K562 (cell line): ENCODE measurements at regions not wholly inside any gene's neighbourhood (a gene's known extent, or its start where the extent isn't known, plus 50 kb on each side); places are given as distances from the start of the nearest gene placed in this dataset.

Experiments used
- ATAC-seq: fragments of 200-7000 bp; cut with Tn5 transposase; 3 replicates; pipeline ENCODE4 v1.9.1; 2020; ENCODE audit warnings: moderate library complexity
- BruUV-seq: library from RNA; stranded (reverse); fragments of 400-500 nt; replicated peaks from 2 replicates; lab custom pipeline; 2021; lab: Mats Ljungman, UMichigan
- CTCF ChIA-PET: fragments of 300-600 bp; formaldehyde crosslinking; extraction: SDS; loops from one replicate; lab custom pipeline; 2021; ENCODE audit warnings: low intra/inter-chr PET ratio; lab: Yijun Ruan, JAX
- POLR2A ChIA-PET: fragments of 300-600, 350-650 bp; sonication (Branson Sonifier 250); formaldehyde crosslinking; extraction: SDS; loops from one replicate; lab custom pipeline; 2021; ENCODE audit warnings: antibody characterized with exemption, inconsistent platforms; lab: Yijun Ruan, JAX
- DNase-seq, 4 experiments: peaks; one replicate each; pipeline versions ENCODE4 v3.0.0 to v3.0.0-alpha.2; 2011 to 2018; ENCODE audit warnings: low spot score in 3 of 4, mixed read lengths in 3 of 4; ENCODE audit errors: extremely low read depth in 1 of 4
- FAIRE-seq: peaks from 2 replicates; lab custom pipeline; 2011; peaks lifted over from hg19 to GRCh38; lab: Jason Lieb, UNC
- H2AFZ ChIP-seq: 2 replicates; pipeline ENCODE4 v1.6.0; 2011; ENCODE audit warnings: low read depth, low read length, control low read depth, inconsistent platforms
- H3K27ac ChIP-seq: fragments of 200-600 bp; 3 replicates; pipeline ENCODE4 v1.8.0; 2011; ENCODE audit warnings: low read depth, mild to moderate bottlenecking, control low read depth, inconsistent platforms, low read length, moderate library complexity, mixed read lengths; ENCODE audit errors: extremely low read depth
- H3K27me3 ChIP-seq, 2 experiments: fragments of 300-600 bp in 1 of 2; 2 replicates in 1 of 2; 3 replicates in 1 of 2; pipeline versions ENCODE4 v1.6.0 to v1.8.0; 2011; ENCODE audit warnings: inconsistent platforms in 2 of 2, low read length in 2 of 2, mild to moderate bottlenecking in 1 of 2, mixed read lengths in 1 of 2, moderate library complexity in 1 of 2; ENCODE audit not compliant: control insufficient read depth in 2 of 2, insufficient read depth in 2 of 2
- H3K36me3 ChIP-seq: fragments of 300-600 bp; 3 replicates; pipeline ENCODE4 v1.8.0; 2011; ENCODE audit warnings: mild to moderate bottlenecking, low read length, inconsistent platforms; ENCODE audit not compliant: control insufficient read depth, insufficient read depth
- H3K4me1 ChIP-seq, 2 experiments: fragments of 200-600 bp in 1 of 2; replicated peaks in 1 of 2; 2 replicates in 1 of 2; 3 replicates in 1 of 2; pipeline versions ENCODE4 v1.5.1 to v1.8.0; 2011; ENCODE audit warnings: inconsistent platforms in 2 of 2, low read length in 2 of 2, mild to moderate bottlenecking in 1 of 2, mixed read lengths in 1 of 2, moderate library complexity in 1 of 2; ENCODE audit not compliant: control insufficient read depth in 2 of 2, insufficient read depth in 2 of 2
- H3K4me2 ChIP-seq: 2 replicates; pipeline ENCODE4 v1.6.1; 2011; ENCODE audit warnings: low read length, control low read depth, inconsistent platforms, mixed read lengths; ENCODE audit not compliant: insufficient read depth
- H3K4me3 ChIP-seq: fragments of 200-600 bp; sonication (generic), shearing (Covaris generic); 2 replicates; pipeline ENCODE4 v1.5.1; 2016; ENCODE audit warnings: control low read depth, inconsistent platforms
- H3K79me2 ChIP-seq: fragments of 200-600 bp; 3 replicates; pipeline ENCODE4 v1.8.0; 2011; ENCODE audit warnings: low read length, inconsistent platforms; ENCODE audit not compliant: control insufficient read depth, insufficient read depth
- H3K9ac ChIP-seq, 2 experiments: 2 replicates each; pipeline versions ENCODE4 v1.6.0 to v1.6.1; 2011; ENCODE audit warnings: low read depth in 2 of 2, low read length in 2 of 2, control low read depth in 1 of 2, inconsistent platforms in 1 of 2, mild to moderate bottlenecking in 1 of 2, mixed read lengths in 1 of 2; ENCODE audit not compliant: insufficient read depth in 1 of 2
- H3K9me1 ChIP-seq: one replicate; pipeline ENCODE4 v1.6.0; 2011; ENCODE audit warnings: inconsistent platforms, mild to moderate bottlenecking, low read length, moderate library complexity; ENCODE audit not compliant: control insufficient read depth, insufficient read depth
- H3K9me3 ChIP-seq: replicated peaks from 2 replicates; pipeline ENCODE4 v1.5.1; 2011; ENCODE audit warnings: low read depth, low read length, inconsistent platforms; ENCODE audit not compliant: control insufficient read depth, insufficient read depth
- H4K20me1 ChIP-seq: replicated peaks from 2 replicates; pipeline ENCODE4 v1.6.1; 2011; ENCODE audit warnings: low read length, inconsistent platforms, mixed read lengths; ENCODE audit not compliant: control insufficient read depth, insufficient read depth
- ARNT ChIP-seq, 2 experiments: fragments of 450-650 bp; IDR thresholded peaks; 2 replicates each; pipeline ENCODE4 v1.6.1; 2016; ENCODE audit warnings: mild to moderate bottlenecking in 1 of 2
- EGR1 ChIP-seq: fragments of 450-650 bp; conservative IDR thresholded peaks from 2 replicates; pipeline ENCODE4 v1.6.1; 2017; ENCODE audit warnings: mild to moderate bottlenecking
- HMGN3 ChIP-seq: IDR thresholded peaks from 2 replicates; pipeline ENCODE4 v1.6.1; 2011; ENCODE audit warnings: borderline replicate concordance, low read depth, mild to moderate bottlenecking, mixed read lengths, low read length; ENCODE audit not compliant: insufficient read length; ENCODE audit errors: extremely low read depth
- NR1H2 ChIP-seq: sonication (generic); formaldehyde crosslinking; IDR thresholded peaks from 2 replicates; pipeline ENCODE4 v1.4.0; 2020; ENCODE audit warnings: mild to moderate bottlenecking, missing genetic modification reagents
- PCBP1 ChIP-seq: fragments of 200-400 bp; formaldehyde crosslinking; IDR thresholded peaks from 2 replicates; pipeline ENCODE4 v1.6.1; 2018; ENCODE audit warnings: mild to moderate bottlenecking, low read depth, low read length; ENCODE audit not compliant: poor library complexity, severe bottlenecking
- SMARCC2 ChIP-seq: fragments of 450-650 bp; IDR thresholded peaks from 2 replicates; pipeline ENCODE4 v1.6.1; 2017; ENCODE audit warnings: antibody characterized with exemption, moderate library complexity, mild to moderate bottlenecking, low read depth
- ZKSCAN8 ChIP-seq: fragments of 200-800 bp; sonication (Bioruptor generic); IDR thresholded peaks from 2 replicates; pipeline ENCODE4 v1.6.1; 2016; ENCODE audit warnings: missing genetic modification characterization, missing compliant biosample characterization
- ZNF143 ChIP-seq: sonication (generic); formaldehyde crosslinking; IDR thresholded peaks from 2 replicates; pipeline ENCODE4 v1.9.0; 2022; ENCODE audit warnings: mild to moderate bottlenecking, missing genetic modification reagents
- WGBS: fragments of 100-300 bp; shearing (Covaris generic); methylation state at CpG from one replicate; pipeline ENCODE4 v1.1.6; 2016; ENCODE audit warnings: low coverage, mixed read lengths; ENCODE audit not compliant: insufficient coverage; ENCODE audit errors: missing lambda C conversion rate; 5-methylcytosine and 5-hydroxymethylcytosine counted together
- in situ Hi-C: fragments of 300-500 bp; cut with MboI; formaldehyde crosslinking; loops from 4 replicates; pipeline ENCODE4 v1.15.0; 2018; ENCODE audit warnings: inconsistent platforms, mixed read lengths
- intact Hi-C: fragments of 100-400 bp; cut with micrococcal nuclease; formaldehyde crosslinking; loops from 2 replicates; pipeline ENCODE4 v1.14.2; 2022
- TF ChIP-seq, protein P1 (sequence below): sonication (generic); formaldehyde crosslinking; IDR thresholded peaks from 2 replicates; pipeline ENCODE4 v1.8.0; 2022; ENCODE audit warnings: missing genetic modification reagents, mild to moderate bottlenecking, moderate library complexity, borderline replicate concordance
- TF ChIP-seq, protein P2 (sequence below): fragments of 450-650 bp; IDR thresholded peaks from 2 replicates; pipeline ENCODE4 v1.6.1; 2017; ENCODE audit warnings: mild to moderate bottlenecking, moderate library complexity

DNA sequence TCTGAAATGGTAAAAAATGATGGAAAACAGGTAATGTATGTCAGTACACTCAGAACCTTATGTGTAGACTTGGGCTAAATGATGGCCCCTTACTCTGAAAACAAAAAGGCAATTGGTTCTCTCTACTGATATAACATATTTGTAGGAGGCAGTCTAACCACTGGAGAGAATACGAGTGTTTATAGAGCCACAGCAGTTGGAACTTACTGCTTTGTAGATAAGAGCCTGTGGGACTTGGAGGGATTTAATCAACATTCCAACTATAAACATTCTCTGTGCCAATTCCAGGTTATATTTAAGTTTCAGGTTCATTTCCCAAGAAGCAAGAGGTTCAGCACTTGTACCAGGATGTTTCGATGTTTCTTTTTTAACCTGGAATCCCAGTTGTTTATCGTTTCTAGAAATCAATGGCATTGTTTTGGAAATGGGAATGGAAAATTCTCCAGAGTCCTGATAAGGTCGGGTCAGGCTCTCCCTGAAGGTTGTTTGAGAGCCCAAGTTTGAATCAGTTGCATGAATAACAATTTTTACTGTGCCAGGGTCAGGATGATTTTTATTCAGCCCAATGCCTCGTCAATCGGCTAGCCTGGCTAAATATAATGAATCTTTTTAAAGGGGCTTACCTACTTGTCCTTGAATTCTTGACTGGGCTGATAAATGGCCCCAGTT is 278.4 kb upstream of the FAM98A start:
- Histone ChIP-seq H3K4me3 (no peak overlapping the region), H3K9me1 (no peaks in the 10 kb centered on the region), H3K36me3 (no peaks in the 10 kb centered on the region), H3K27me3 (no peaks in the 10 kb centered on the region)
- no peak for DNase-seq
- ATAC-seq, result no peak
- no TSS peak for BruUV-seq
- no peak for FAIRE-seq
- POLR2A ChIA-PET, result no interaction called here
- no peak for TF ChIP-seq ARNT (IDR thresholded peaks at IDR 0.05)
- TF ChIP-seq HMGN3, result no peak
- TF ChIP-seq, protein P1, sequence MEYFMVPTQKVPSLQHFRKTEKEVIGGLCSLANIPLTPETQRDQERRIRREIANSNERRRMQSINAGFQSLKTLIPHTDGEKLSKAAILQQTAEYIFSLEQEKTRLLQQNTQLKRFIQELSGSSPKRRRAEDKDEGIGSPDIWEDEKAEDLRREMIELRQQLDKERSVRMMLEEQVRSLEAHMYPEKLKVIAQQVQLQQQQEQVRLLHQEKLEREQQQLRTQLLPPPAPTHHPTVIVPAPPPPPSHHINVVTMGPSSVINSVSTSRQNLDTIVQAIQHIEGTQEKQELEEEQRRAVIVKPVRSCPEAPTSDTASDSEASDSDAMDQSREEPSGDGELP (CRISPR knock-in tag), result no peak
- TF ChIP-seq, all 486 proteins: peak for 0
- Histone ChIP-seq H3K9me3 (no peaks in the 10 kb centered on the region), H3K27ac (no peak overlapping the region), H3K79me2 (no peaks in the 10 kb centered on the region), H2AFZ (no peak overlapping the region), H3K4me2 (no peak overlapping the region), H3K9ac (no peak overlapping the region), H4K20me1 (no peaks in the 10 kb centered on the region), H3K4me1 (no peaks in the 10 kb centered on the region)
- 0% methylated on average over 6 of the region's 6 CpGs for WGBS
- intact Hi-C loops, result no loop called here
- CTCF ChIA-PET, result no interaction called here
- in situ Hi-C loops, result no loop called here

DNA sequence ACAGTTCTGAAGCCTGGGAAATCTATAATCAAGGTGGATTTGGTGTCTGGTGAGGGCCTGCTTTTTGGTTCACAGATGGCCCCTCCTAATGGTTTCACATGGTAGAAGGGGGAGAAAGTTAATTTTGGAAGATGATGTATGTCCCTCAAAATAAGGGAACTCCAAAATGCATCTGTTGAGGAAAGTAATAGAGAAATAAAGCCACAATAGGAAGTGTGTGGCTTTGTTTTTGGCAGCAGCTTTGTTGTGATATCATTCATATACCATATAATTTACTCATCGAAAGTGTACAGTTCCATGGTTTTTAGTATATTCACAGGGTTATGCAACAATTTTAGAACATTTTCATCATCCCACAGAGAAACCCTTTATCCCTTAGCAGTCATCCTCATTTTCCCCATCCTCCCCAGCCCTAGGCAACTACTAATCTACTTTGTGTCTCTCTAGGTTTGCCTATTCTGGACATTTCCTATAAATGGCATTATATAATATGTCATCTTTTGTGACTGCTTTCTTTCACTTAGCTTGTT is 274.0 kb upstream of the FAM98A start:
- H4K20me1 ChIP-seq, result no peaks in the 10 kb centered on the region
- POLR2A ChIA-PET, result no interaction called here
- 8% methylated on average over 1 of the region's 1 CpG for WGBS
- H2AFZ ChIP-seq, result no peak overlapping the region
- no peaks in the 10 kb centered on the region for H3K4me1 ChIP-seq
- FAIRE-seq, result no peak
- intact Hi-C loops, result no loop called here
- BruUV-seq, result no TSS peak
- no peak overlapping the region for H3K9ac ChIP-seq
- no peaks in the 10 kb centered on the region for H3K9me3 ChIP-seq
- ATAC-seq, result no peak
- DNase-seq, result no peak
- in situ Hi-C loops, result no loop called here
- H3K9me1 ChIP-seq, result no peaks in the 10 kb centered on the region
- H3K27ac ChIP-seq, result no peak overlapping the region
- H3K4me2 ChIP-seq, result no peak overlapping the region
- no peaks in the 10 kb centered on the region for H3K79me2 ChIP-seq
- no peaks in the 10 kb centered on the region for H3K27me3 ChIP-seq
- H3K36me3 ChIP-seq, result no peaks in the 10 kb centered on the region
- H3K4me3 ChIP-seq, result no peak overlapping the region
- CTCF ChIA-PET, result no interaction called here
- TF ChIP-seq PCBP1 (no peak), EGR1 (no peak), SMARCC2 (no peak), ZKSCAN8 (no peak), ZNF143 (CRISPR knock-in tag) (no peak), NR1H2 (no peak)
- TF ChIP-seq, protein P2, sequence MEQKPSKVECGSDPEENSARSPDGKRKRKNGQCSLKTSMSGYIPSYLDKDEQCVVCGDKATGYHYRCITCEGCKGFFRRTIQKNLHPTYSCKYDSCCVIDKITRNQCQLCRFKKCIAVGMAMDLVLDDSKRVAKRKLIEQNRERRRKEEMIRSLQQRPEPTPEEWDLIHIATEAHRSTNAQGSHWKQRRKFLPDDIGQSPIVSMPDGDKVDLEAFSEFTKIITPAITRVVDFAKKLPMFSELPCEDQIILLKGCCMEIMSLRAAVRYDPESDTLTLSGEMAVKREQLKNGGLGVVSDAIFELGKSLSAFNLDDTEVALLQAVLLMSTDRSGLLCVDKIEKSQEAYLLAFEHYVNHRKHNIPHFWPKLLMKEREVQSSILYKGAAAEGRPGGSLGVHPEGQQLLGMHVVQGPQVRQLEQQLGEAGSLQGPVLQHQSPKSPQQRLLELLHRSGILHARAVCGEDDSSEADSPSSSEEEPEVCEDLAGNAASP, result no peak
